Fibroblast of the aortic adventitia (primary cell): ENCODE measurements at regions not wholly inside any gene's neighbourhood (a gene's known extent, or its start where the extent isn't known, plus 50 kb on each side); places are given as distances from the start of the nearest gene placed in this dataset.

Experiments
- DNase-seq: peaks from one replicate; pipeline ENCODE4 v3.0.0-alpha.2; 2010; ENCODE audit warnings: low read depth
- H3K4me3 ChIP-seq: 2 replicates; pipeline ENCODE4 v1.5.1; 2011; ENCODE audit warnings: low read depth, mild to moderate bottlenecking, control low read depth, low read length, moderate library complexity
- TF ChIP-seq, protein P1 (sequence below): IDR thresholded peaks from 2 replicates; pipeline ENCODE4 v1.5.1; 2011; ENCODE audit warnings: mild to moderate bottlenecking, low read length, control low read depth, inconsistent platforms; ENCODE audit not compliant: insufficient read depth

DNA sequence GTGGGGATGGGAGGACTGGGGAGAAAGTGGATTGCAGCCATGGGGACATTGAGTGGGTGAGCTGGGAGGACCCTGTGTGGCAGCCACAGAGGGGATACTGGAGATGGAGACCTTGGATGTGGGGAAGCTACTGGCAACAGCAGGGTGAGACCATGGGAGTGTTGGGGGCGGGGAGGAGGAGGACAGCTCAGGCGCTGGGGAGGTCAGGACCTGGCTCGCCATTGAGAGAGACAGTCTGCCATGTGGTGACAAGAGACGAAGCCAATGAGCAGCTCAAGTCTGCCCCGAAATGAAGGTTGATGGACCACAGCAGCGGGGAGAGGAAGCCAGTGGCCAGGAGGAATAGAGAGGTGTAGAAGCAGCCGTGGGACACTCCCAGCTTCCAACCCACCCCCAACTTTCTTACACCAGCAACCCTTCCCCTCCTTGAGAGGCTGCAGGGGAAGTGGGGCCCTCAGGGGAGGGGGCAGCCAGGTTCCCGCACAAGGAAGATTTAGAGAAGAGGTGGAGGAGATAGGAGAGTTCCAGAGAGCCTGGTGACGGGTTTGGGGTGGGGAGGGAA lies 118.1 kb downstream of the ASB7 start:
- no peak for DNase-seq
- TF ChIP-seq, protein P1, sequence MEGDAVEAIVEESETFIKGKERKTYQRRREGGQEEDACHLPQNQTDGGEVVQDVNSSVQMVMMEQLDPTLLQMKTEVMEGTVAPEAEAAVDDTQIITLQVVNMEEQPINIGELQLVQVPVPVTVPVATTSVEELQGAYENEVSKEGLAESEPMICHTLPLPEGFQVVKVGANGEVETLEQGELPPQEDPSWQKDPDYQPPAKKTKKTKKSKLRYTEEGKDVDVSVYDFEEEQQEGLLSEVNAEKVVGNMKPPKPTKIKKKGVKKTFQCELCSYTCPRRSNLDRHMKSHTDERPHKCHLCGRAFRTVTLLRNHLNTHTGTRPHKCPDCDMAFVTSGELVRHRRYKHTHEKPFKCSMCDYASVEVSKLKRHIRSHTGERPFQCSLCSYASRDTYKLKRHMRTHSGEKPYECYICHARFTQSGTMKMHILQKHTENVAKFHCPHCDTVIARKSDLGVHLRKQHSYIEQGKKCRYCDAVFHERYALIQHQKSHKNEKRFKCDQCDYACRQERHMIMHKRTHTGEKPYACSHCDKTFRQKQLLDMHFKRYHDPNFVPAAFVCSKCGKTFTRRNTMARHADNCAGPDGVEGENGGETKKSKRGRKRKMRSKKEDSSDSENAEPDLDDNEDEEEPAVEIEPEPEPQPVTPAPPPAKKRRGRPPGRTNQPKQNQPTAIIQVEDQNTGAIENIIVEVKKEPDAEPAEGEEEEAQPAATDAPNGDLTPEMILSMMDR = no peak
- H3K4me3 ChIP-seq = no peak overlapping the region

DNA sequence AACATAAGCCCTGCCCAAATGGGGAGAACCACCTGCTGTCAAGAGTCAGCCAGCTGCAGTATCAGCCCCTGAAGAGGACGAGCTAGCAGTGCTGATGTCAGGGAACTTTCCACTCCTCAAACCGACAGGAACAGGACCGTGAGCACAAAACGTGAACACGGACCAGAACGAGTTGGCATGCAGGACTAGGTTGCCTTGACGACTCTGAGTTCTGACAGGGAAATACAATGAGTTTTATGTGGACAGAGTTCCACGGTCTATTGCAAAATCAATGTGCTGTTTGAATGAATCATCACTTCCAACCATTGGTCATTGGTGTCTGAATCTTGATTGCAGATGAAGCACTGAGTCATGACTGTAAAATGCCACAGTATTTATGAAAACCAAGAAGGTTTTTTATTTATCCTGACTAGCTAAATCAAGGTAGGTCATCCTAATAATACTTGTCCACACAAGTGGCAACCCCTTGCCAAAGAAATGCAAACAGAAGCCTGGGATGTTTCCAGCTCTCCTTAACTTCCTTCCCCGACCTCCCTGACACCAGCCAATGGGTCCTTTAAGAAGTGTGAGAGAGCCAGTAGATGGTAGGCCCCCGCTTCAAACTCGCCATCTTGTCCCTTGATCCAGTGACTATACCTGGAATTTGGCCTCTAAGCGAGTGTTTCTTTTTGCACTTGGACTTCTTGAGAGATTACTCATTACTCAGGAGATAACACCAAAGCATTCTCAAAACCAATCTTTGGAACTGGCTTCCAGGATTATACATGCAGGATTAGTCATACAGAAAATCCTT lies 119.6 kb downstream of the ASB7 start:
- TF ChIP-seq, protein P1 = no peak
- H3K4me3 ChIP-seq = peak overlapping the region; percentile 10
- DNase-seq = peak; percentile 100

DNA sequence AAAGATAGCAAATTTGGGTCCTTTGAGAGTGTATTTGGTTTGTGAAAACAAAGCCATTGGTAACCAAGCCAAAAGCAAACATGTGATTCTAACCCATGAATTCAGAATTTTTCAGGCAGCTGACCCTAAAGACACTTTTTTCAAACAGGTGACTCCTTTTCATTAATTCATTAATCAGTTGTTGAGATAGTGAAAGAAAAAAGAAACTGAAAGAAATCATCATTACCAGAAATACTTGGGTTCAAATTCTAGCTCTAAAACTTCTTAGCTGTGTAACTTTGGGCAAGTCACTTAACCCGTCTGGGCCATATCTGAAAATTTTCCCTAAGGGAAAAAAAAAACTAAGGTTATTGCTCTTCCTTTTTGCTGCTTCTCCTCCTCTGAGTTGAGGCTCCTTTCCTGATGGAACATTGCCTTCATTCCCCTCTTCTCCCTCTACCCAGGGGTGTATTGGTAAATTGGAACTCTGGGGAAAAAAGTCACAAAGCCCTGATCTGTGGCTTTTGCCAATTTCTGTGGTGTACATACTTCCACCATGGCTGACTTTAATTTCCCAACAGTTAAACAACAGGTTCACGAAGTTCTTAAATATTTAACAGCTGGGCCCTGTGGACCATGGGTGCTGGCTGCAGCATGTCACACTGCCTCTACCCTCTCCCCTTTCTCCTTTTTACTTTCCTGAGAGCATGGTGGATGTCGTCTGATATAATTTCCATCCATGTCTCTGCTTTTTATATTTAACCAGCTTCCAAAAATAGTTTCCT lies 120.3 kb downstream of the ASB7 start:
- no peak overlapping the region for H3K4me3 ChIP-seq
- no peak for DNase-seq
- TF ChIP-seq, protein P1 = no peak

DNA sequence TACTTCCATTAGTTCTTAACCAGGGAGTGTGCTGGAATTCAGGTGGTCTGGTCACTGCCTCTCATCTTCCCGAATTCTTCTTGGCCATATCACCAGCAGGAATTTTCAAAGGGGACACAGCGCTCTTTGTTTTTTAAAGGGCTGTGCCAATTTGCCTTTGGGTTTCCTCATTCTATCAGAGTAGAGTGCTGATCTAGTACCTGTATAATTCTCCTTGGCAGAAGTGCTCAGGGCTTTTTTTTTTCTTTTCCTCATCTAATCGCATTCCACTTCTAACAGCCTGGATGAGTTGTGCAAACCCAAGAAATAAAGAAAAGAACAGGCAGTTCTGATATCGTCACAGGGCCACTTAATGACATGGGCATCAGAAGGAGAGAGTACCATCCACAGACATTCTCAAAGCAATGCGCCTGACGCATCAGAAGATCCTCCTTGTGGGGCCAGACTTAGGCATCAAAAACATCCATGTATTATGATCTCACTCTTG lies 121.0 kb downstream of the ASB7 start:
- TF ChIP-seq, protein P1 = no peak
- H3K4me3 ChIP-seq = no peak overlapping the region
- DNase-seq = no peak

DNA sequence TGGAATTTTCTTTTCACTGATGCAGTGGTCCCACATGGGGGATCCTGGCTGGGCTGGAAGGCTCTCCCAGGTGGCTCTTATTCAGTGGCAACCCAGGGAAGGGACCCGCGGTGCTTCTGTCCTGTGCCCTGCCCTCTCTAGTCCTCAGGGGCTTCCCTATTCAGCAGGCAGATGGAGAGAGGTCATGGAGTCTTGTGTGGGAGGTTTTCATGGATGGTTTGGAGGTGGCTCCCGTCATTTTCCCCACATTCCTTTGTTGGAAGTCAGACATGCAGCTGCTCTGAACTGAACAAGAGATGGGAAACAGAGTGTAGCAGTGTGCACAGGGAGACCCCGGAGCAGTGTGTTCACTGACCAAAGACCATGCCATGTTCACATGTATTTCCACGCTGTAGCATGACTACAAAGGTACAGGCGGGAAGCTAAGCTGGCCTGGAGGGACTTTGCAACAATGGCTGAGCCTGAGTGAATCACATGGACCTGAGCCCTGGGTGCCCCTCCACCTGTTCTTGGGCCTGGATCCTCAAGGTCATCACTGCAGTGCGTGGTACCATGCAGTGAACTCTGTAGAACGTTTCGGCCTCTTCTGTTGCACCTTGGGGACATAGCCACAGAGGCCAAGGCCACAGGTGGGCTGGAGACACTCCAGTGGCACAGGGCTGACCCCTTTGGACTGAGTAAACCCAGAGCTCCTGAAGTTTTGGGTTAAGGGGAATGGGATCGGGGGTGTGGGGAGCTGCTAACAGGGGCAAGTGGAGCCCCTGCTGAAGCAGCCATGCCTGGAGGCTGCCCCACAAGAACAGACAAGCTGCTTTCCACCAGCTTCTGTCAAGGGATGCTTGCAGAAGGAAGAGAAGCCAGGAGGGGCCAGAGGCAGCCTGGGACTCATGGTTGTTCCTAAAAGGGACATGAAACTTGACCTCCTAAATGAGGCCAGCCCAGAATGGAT lies 123.0 kb downstream of the ASB7 start:
- no peak overlapping the region for H3K4me3 ChIP-seq
- TF ChIP-seq, protein P1 = no peak
- peak; percentile 73 for DNase-seq

DNA sequence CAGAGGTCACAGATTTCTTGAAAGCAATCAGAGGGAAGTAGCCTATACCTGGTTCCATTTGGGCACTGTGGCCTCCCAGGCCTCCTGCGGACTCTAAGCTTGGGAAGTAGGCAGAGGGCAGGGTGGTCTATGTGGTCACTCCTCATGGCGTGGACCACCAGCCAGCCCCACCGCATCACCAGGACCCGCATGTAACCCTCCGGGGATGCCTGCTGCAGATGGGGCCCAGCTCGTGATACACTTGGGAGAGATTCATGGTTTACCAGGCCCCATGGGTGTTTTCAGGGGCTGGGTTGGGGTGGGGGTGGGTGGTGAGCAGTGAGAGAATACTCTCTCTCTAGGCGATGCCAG lies 123.7 kb downstream of the ASB7 start:
- TF ChIP-seq, protein P1 = no peak
- DNase-seq = no peak
- H3K4me3 ChIP-seq = no peak overlapping the region
